Activated T-helper 1 cell treated with Interleukin-2 at 50 U/mL for 16 hours (primary cell): ENCODE measurements at regions not wholly inside any gene's neighbourhood (a gene's known extent, or its start where the extent isn't known, plus 50 kb on each side); places are given as distances from the start of the nearest gene placed in this dataset.

ENCODE experiments used
- DNase-seq: peaks from one replicate; pipeline ENCODE4 v3.0.0-alpha.2; 2020; ENCODE audit warnings: low read depth

DNA sequence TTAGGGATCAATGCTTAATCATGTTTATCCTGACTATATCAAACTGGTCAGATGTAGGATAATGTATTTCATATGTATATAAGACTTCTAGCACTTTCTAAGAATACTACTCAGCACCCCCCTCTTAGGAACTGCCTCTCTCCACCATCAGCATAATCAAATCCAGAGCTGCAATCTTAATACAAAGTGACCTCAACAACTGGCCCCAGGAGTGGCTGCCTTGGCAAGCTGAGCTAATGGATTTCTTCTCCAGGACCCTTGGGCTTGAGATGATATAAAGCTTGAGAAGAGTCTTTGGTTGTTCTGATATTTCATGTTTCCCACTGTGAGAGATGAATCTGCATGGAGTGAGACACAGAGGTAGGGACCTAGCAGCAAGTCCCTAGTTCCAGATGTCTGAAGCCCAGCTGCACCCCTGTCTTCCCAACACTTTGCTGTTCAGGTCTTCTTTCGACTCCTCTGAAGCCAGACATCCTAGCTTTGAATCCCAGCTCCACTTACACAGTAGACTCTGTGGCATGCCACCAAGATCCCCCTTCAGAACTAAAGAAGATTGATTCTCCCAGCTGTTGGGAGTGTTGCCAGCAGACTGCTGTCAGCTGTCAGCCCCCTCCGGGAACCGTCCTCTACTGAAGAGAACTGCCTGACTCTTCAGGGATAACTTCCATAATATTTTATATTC is 309.3 kb upstream of the UBE2E2 start:
- no peak for DNase-seq

DNA sequence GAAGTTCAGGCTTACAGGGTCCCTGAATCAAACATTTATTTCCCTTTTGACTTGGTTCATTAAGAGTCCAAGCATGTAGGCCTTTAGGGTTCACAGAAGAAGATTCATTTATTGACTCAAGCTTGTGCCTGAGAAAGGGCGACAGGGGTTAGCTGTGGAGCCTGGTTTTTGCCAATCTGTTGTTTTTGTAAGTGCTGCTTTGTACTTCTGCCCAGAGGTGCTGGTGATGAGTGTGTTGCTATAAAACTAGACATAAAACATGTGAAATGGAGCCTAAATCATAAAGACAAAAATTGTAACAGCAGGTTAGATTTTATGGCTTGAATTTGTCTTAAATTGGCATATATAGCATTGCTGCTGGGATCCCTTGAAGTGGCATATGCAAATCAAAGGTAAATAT is 308.3 kb upstream of the UBE2E2 start:
- DNase-seq = no peak

DNA sequence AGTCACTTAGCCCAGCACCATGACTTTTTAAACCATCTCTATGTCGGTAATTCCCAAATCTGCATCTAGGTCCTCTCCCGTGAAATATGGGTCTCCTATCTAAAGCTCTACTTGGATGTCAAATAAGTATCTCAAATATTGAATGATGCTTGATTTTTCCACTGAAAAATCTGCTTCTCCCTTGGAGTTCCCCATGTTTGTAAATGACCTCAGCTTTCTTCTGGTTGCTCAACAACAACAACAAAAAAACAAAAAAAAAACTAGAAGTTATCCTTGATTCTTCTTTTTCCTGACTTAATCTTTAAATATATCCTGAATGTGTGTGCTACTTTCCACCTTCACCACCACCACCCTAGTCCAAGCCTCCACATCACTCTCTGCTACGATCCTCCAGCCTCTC is 307.5 kb upstream of the UBE2E2 start:
- DNase-seq = no peak

DNA sequence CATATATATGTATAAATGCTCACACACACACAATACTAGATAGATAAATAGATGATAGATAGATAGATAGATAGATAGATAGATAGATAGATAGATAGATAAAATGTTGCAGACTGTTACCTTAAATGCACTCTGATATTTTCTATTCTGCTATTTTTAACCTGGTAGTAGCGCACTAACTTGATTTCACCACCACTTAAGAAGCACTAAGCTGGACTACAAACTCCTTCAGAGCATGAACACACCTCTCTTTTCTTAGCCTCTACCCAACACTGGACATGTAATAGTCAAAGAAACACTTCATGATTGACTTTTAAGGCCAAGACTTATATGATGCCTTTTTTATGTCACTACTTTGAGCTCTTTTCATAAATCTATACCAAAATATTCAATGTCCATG is 304.6 kb upstream of the UBE2E2 start:
- no peak for DNase-seq

DNA sequence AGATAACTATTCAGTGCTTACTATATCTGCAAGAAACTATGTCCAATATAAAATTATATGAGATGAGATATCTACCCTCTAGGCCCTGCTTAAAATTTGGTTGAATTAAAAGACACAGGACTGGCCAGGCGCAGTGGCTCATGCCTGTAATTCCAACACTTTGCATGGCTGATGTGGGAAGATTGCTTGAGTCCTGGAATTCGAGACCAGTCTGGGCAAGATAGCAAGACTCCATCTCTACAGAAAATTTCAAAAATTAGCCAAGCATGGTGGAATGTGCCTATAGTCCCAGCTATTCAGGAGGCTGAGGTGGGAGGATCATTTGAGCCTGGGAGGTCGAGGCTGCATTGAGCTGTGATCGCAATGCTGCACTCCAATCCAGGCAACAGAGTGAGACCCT is 303.7 kb upstream of the UBE2E2 start:
- no peak for DNase-seq

DNA sequence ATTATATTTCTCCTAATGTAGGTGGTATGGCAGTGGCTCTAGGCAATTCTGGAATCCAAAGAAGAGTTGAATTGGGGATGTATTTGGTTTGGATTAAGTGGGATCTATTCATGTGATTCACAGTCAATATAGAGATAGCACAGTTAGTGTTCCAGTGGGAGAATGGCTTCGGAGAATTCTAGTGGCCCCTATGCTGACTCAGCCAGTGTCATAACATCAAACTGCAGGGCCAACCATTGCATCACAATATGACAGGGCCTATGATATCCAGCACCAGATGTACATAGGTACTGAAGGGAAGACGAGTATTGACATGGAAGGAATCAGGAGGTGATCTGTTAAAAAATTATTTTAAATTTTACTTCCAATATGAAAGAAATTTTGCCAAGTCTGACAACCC is 302.8 kb upstream of the UBE2E2 start:
- DNase-seq = no peak

DNA sequence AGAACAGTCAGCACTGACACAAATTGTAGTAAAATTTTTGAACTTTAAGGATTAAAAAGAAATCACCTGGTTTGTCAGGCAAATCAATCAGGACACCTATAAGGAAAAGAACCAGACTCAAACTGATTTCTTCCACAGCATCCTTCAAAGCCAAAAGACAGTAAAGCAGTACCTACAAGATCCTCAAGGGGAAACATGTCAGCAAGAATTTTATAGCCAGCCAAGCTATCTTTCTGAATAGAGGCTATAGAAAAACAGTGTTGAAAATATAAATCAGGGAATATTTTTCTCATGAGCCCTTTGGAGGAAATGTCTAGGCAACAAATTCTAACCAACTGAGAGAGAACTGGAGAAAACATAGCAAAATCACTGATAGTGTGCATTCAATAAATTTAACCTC is 301.4 kb upstream of the UBE2E2 start:
- no peak for DNase-seq

DNA sequence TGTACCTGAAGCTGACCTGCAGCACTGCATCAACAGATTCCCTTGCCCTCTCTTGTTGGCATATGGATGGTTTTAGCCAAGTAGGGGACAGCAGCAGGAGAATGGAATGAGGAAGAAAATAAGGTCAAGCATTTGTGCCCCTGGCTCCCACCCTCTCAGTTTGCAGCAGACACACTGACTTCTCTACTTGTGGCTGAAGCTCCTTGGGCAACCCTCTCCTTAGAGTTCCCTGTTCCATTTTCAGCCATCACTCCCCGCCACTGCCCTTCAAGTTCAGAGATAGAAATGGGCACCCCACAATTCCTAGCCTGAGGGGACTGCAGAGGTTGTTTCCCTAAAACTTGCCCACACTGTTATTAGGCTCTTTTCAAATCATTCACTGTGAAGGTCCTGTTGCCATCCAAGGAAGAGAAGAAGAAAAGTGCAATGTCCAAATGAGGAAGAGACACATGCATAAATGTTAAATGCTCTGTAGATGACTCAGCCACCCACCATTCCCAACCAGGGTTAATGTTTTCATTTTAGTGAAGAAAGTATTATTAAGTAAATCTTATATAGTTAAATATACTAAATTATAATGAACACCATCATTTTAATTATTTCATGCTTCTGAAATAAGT is 295.9 kb upstream of the UBE2E2 start:
- DNase-seq = no peak

DNA sequence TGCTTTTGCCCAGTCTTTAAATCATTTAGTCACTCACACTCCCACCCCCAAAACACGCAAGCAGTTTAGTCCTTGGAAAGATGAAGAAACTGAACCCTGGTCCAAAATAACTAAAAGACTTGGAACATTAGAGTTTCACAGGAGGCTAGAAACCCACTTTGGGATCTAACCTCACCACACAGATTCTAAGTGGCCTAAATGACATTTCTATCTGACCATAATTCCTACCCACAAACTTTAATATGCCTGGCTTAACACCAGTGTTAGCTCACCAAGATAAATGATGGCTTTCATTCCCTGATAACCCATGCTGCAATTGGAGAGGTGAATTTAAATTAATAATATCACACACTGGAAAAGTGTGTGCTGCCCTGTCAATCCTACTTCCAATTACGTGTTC is 295.3 kb upstream of the UBE2E2 start:
- no peak for DNase-seq

DNA sequence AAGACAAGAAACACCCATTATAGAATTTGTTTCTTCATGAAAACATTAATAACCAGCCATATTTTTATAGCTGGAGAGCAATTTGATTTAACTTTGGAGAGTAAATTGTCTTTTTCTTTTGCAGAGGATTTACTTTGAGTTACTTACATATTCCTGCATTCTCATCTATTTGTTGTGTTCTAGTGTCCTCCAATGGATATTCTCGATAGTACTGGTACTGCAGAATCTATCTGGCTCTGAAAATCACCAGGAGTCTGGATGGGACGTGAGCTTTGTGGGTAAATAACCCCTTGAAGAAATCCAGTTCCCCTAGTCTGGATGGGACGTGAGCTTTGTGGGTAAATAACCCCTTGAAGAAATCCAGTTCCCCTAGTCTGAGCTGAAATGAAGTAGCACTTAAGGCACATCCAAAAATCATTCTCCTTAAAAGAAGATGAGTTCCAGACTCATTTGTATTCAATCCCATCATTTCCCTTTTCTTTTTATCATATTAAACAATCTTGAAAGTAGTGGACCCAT is 294.1 kb upstream of the UBE2E2 start:
- no peak for DNase-seq

DNA sequence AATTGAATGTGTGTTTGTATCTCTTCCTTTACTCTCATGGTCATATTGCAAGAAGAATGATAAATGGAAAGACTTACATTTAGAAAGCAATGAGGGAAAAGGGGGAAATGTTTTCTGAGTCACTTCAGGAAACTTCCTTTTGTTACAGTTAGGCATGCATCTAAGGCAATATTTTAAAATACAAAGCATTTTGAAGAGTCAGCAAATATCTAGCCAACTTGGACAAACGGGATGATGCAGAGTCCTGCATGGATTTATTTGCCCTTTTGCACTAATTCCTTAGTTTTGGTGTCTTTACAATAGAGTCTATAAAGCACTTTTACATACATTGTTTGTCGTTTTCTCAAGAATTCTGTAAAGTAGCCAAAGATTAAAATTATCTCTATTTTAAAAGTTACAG is 286.2 kb upstream of the UBE2E2 start:
- no peak for DNase-seq

DNA sequence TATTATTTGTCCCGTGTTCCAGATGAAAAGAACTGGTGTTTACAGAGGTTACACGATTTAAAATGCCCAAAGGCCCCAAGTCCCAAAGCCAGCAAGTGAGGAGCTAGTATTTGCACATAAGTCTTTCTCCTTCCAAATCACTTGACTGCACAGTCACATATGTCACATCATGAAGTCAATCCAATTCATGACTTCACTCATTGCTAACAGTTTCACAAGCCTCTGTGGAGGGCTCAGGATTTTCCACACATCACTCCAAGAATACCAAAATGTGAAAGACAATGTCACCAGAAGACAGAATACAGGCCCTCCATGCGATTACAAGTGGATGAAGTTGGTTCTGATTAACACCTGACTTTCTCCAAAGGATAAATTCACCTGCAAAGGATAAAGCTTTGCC is 283.1 kb upstream of the UBE2E2 start:
- no peak for DNase-seq

DNA sequence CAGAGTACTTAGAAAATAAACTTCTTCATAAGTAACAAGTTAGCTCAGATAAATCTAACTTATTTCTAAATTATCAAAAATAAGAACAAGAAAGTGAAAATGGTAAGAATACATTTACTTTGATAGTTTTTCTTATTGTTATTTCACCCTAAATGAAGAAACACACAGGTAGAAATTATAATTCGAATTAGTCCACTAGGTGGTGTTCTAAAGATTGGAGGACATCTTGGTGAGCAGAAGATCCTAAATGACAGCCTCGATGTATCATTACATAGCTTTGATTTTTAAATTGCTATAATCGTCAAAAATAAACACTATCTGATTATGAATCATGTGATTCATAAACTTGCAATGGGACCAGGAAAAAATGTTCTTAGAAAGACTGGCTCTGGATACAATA is 280.8 kb upstream of the UBE2E2 start:
- no peak for DNase-seq

DNA sequence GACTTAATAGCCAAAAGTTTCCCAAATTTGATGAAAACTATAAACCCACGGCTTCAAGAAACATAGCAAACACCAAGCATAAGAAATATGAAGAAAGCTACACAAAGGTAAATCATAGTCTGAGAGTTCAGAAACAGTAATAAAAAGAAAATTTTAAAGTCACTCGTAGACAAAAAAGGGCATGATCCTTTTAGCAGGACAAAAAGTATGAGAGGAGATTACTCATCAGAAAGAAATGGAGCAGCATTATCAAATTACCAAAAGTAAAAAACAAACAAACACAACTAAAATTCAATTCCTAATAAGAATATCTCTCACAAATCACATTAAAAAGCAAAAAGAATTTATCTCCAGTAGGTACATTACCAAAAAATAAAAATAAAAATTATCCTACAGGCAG is 279.4 kb upstream of the UBE2E2 start:
- no peak for DNase-seq

DNA sequence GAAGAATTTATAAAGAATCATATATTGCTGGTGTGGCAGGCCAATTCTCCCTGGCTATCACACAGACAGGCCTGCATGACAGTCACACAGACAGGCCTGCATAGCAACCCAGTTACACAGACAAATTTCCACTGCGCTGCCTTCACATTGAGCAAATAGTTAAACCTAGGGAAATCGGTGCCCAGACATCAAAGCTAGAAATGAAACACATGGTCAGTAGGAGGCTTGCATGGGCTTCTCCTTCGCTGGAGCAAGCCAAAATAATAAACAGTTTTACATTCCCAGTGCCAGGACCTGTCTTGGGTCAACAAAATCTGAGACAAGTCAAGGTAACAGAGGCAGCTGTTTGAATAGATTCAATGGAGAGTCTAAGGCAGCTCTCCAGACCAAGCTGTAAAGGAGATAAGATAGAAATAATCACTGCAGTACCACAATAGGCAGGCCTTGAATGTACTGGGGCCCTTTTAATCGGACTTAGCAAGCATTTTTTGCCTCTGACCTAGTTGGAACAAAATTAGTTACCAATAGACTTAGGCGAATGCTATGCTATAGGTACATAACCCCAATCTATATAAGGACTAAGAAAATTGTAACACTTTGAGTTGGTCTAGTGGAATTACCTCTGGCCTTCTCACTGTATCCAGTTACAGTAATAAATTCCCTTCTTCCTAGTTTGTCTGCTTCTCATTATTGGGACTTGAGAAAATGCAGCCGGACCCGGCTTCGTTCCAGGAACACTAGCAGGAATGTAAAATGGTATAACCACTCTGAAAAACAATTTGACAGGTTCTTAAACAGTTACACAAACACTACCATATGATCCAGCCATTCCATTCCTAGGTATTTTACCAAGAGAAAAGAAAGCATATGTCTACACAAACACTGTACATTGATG is 274.7 kb upstream of the UBE2E2 start:
- DNase-seq = no peak

DNA sequence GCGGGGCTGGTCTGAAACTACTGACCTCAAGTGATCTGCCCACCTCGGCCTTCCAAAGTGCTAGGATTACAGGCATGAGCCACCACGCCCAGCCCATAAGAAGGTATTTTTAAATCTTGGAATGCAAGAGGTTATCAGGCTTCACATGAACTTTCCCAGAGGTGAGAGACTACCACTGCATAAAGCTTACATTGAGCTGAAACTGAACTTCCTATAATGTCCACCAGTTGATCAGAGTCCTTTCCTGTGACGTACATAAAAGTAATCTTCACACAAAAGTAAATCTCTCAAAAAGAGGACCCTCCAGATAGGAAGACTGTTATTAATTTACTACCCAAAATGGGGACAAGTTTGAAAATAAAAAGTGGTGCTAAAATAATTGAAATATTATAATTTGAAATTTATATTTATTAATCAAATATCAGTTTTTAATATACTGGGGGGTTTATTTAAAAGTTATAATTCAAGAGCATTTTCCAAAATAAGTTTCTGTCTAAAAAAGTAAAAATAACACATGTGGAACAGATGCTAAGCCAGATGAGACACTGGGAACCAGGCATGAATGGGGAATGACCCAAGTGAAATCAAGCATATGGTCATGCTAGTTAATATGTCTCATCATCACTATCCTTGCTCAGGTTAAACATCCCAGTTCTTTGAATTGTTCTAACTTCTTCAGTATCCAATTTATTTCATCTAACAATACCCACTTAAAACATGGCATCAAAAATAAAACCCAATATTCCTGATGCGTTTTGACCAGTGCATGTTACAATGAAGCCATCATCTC is 269.9 kb upstream of the UBE2E2 start:
- no peak for DNase-seq

DNA sequence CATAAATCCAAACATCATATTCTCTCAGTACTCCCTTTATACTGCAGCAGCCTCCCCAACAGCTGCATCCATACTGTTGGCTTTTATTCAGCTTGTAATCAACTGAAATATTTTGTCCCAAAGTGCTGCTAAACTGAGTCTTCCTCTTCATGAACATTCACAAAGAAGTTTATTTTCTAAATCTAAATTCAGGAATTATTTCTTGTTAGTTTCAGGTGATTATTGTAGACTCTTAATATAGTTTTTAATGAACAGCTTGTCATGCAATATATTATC is 269.3 kb upstream of the UBE2E2 start:
- DNase-seq = no peak

DNA sequence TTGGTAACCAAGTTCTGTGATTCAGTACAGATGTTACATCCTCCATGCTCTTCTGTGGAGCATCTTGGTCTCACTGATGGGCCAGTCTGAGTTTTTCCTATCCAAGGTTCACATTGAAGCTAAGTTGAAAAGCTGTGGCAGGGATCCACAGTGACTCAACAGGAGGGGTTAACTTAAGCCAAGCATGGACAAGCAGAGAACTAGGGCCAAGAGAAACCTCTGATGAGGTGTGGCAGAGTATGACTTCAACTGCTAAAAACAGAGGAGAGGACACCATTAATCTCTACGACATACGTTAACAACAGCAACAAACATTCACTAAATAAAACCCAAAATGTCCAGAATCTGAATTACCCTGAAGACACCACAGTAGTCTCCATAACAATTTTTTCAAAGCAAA is 268.1 kb upstream of the UBE2E2 start:
- DNase-seq = no peak

DNA sequence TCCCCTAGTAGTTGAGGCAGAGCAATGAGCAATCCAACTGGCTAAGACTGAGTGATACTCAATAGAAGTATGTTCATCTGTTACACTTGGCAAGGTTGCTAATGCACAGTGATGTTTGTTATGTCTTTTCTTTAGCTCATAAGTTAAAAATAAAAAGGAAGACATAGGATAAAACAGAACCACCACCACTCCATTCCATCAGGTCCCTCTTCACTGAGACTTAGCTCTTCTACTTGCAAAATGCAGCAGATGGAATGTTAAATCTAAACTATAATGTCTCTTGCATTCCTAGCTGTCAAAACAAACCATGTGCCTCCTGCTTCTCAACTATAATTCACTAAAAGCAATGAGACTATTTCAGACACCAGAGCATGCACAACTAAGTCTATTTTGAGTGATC is 265.6 kb upstream of the UBE2E2 start:
- DNase-seq = no peak

DNA sequence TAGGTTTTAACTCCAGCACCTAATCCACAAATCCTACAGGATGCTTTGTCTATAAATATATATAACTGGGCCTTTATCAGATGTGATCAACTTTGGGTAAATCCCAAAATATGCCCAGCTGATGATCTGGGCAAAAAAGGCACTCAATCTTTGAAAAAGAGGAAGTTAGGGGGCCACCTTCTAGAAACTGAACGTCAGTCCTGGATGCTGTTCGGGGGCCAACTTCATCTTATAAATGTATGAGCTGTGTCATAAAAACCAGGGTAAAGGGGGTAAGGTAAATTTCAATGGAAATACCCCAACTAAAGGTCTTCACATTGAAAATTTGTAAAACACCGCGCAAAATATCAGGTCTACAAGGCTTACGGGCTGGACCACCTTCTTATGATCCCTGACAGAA is 264.4 kb upstream of the UBE2E2 start:
- DNase-seq = no peak

DNA sequence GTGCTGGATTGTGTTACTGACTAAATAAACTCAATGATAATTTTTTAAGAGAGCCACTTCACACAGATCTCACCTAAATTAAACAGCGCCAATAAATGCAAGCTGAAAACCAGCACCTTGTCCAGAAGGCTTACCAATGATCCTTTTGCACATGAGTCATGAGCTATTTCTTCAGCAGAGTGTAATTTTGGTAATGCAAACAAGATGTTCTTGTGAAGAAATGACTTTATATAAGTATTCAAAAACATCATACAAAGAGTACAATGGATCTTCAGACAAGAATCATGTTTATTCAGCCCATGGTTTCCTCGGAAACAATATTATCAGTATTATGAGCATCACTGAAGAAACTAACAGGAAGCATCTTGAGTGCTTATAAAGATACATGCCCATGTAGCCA is 263.8 kb upstream of the UBE2E2 start:
- DNase-seq = no peak

DNA sequence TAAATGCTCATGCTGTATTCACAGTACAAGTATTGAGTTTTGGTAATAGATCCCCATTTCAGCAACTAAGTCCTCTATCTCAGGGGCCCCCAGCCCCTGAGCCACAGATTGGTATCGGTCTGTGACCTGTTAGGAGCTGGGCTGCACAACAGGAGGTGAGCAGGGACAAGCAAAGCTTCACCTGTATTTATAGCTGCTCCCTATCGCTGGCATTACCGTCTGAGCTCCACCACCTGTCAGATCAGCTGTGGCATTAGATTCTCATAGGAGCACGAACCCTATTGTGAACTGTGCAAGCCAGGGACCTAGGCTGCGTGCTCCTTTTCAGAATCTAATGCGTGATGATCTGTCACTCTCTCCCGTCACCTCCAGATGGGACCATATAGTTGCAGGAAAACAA is 262.8 kb upstream of the UBE2E2 start:
- DNase-seq = no peak

DNA sequence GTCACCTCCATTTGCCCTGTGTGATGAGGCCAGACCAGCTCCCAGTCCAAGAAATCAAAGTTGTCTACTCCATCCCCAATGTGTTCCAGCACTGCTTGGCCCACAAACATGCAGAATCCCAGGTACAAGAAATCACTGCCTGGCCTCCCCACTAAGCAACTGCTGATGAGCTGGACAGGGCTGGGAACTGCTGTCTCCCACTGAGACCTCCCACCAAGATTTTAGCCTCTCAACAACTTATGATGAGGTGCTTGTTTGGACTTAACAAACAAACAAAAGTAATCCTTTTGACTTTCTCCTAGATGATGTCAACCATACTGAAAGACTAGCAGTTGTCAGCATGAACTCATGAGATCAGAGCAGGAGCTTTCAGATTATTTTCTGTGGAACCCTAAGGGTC is 260.1 kb upstream of the UBE2E2 start:
- no peak for DNase-seq
